Endodermal cell (in vitro differentiated cells): ENCODE measurements at regions not wholly inside any gene's neighbourhood (a gene's known extent, or its start where the extent isn't known, plus 50 kb on each side); places are given as distances from the start of the nearest gene placed in this dataset.

Source experiments
- DNase-seq: peaks from one replicate; pipeline ENCODE4 v3.0.0-alpha.2; 2017
- H3K27ac ChIP-seq: 2 replicates; pipeline ENCODE4 v1.5.1; 2013; ENCODE audit warnings: mild to moderate bottlenecking, low read depth, low read length, moderate library complexity
- H3K27me3 ChIP-seq: 2 replicates; pipeline ENCODE4 v1.6.1; 2013; ENCODE audit warnings: mild to moderate bottlenecking, low read length, moderate library complexity; ENCODE audit not compliant: insufficient read depth, control insufficient read depth, poor library complexity, severe bottlenecking
- H3K36me3 ChIP-seq: 2 replicates; pipeline ENCODE4 v1.7.0; 2013; ENCODE audit warnings: mild to moderate bottlenecking, low read length, moderate library complexity; ENCODE audit not compliant: control insufficient read depth, insufficient read depth
- H3K4me1 ChIP-seq: one replicate; pipeline ENCODE4 v1.7.0; 2013; ENCODE audit warnings: low read length; ENCODE audit not compliant: control insufficient read depth, insufficient read depth
- H3K4me3 ChIP-seq: 2 replicates; pipeline ENCODE4 v1.5.1; 2013; ENCODE audit warnings: mild to moderate bottlenecking, low read length, moderate library complexity
- H3K9ac ChIP-seq: 2 replicates; pipeline ENCODE4 v1.6.1; 2013; ENCODE audit warnings: mild to moderate bottlenecking, low read length, moderate library complexity; ENCODE audit not compliant: poor library complexity, severe bottlenecking; ENCODE audit errors: extremely low read depth
- H3K9me3 ChIP-seq: 2 replicates; pipeline ENCODE4 v1.6.1; 2013; ENCODE audit warnings: mild to moderate bottlenecking, low read length, moderate library complexity; ENCODE audit not compliant: control insufficient read depth
- H3K27ac Mint-ChIP-seq: 2 replicates; pipeline ENCODE4 v1.8.0; 2020; ENCODE audit warnings: mixed read lengths
- H3K27me3 Mint-ChIP-seq: 2 replicates; pipeline ENCODE4 v1.8.0; 2021; ENCODE audit warnings: mild to moderate bottlenecking, mixed read lengths; ENCODE audit not compliant: insufficient read depth
- H3K36me3 Mint-ChIP-seq: 2 replicates; pipeline ENCODE4 v1.8.0; 2020; ENCODE audit warnings: low read depth, mixed read lengths
- H3K4me1 Mint-ChIP-seq: 2 replicates; pipeline ENCODE4 v1.8.0; 2020; ENCODE audit warnings: mixed read lengths
- H3K4me3 Mint-ChIP-seq: 2 replicates; pipeline ENCODE4 v1.8.0; 2020; ENCODE audit warnings: mild to moderate bottlenecking, moderate library complexity, mixed read lengths
- H3K9me3 Mint-ChIP-seq: 2 replicates; pipeline ENCODE4 v1.8.0; 2020; ENCODE audit warnings: mild to moderate bottlenecking, mixed read lengths
- WGBS, 2 experiments: methylation state at CpG; one replicate each; pipeline versions ENCODE4 v1.1.5 to v1.1.7; 2013; ENCODE audit warnings: missing lambda C conversion rate in 2 of 2, mixed read lengths in 1 of 2; ENCODE audit not compliant: insufficient coverage in 1 of 2, insufficient read length in 1 of 2; 5-methylcytosine and 5-hydroxymethylcytosine counted together
- TF ChIP-seq, protein P1 (sequence below): fragments of 200-600 bp; sonication (generic); conservative IDR thresholded peaks from 2 replicates; pipeline ENCODE4 v1.5.0; 2021; ENCODE audit warnings: antibody characterized with exemption, mild to moderate bottlenecking

DNA sequence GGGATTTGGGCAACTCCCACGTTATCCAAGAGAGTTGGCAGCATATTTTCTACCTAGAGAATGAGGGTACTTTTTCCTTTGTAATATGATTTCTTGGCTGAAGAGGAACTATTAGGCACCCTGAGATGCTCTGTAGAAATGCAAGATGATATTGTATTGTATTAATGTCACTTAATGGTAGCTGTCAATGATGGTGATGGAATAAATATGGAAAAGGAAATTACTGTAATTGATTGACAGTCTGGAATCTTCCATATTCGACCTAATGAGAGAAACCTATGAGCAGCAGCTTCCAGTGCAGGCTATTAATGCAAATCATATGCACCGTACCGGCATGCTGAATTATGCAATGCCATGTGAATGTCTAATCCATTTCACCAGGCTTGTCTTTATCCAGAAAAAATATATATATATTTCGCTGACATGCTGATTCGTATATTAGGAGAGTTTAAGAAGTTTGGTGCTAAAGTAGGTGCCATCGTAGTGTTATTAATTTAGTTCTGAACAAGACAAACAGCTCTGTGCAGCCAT is 494.2 kb upstream of the JARID2 start:
- H3K36me3 ChIP-seq = no peaks in the 10 kb centered on the region
- TF ChIP-seq, protein P1, sequence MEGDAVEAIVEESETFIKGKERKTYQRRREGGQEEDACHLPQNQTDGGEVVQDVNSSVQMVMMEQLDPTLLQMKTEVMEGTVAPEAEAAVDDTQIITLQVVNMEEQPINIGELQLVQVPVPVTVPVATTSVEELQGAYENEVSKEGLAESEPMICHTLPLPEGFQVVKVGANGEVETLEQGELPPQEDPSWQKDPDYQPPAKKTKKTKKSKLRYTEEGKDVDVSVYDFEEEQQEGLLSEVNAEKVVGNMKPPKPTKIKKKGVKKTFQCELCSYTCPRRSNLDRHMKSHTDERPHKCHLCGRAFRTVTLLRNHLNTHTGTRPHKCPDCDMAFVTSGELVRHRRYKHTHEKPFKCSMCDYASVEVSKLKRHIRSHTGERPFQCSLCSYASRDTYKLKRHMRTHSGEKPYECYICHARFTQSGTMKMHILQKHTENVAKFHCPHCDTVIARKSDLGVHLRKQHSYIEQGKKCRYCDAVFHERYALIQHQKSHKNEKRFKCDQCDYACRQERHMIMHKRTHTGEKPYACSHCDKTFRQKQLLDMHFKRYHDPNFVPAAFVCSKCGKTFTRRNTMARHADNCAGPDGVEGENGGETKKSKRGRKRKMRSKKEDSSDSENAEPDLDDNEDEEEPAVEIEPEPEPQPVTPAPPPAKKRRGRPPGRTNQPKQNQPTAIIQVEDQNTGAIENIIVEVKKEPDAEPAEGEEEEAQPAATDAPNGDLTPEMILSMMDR = no peak
- no peaks in the 10 kb centered on the region for H3K27me3 Mint-ChIP-seq
- no peak for DNase-seq
- no peak overlapping the region for H3K9ac ChIP-seq
- no peak overlapping the region for H3K4me3 Mint-ChIP-seq
- peaks cover 3% of the 10 kb centered on the region for H3K4me1 Mint-ChIP-seq
- H3K9me3 Mint-ChIP-seq = no peaks in the 10 kb centered on the region
- 73 to 81% methylated on average over 5 to 7 of the region's 7 CpGs for WGBS, 2 experiments
- no peaks in the 10 kb centered on the region for H3K9me3 ChIP-seq
- no peaks in the 10 kb centered on the region for H3K4me1 ChIP-seq
- no peaks in the 10 kb centered on the region for H3K36me3 Mint-ChIP-seq
- no peaks in the 10 kb centered on the region for H3K27me3 ChIP-seq
- H3K27ac Mint-ChIP-seq = no peak overlapping the region
- H3K4me3 ChIP-seq = no peak overlapping the region
- H3K27ac ChIP-seq = no peak overlapping the region

DNA sequence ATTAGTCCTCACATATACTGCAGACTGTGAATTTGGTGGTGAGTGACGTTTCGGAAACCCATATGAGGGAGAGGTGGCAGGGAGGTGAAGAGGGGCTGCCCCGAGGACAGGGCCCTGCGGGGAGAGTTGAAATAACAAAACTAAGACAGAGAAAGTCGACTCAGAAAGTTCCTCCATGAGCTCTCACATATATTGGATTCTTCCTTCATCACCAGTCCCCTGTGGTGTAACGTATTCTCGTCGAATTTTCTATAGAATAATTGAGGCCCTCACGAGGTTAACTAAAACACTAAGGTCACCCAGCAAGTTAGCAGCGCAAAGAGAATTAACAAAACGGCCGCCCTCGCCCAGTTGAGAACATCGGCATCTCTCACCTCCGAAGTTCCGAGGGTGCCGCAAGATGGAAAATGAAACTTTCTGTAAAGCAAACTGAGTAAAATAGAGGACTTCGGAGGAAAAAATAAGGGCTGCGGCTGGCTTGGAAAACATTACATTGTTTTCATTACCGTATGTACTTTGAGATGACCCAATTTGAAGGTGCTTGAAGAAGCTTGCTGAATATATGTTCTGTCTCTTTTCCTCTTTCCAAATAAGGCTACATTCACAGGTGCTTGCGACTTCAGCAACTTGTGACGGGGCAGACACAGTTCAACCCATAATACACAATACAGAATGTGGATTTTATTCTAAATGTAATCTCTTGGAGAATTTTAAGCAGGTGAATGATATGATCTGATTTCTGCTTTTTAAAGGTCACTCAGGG is 490.9 kb upstream of the JARID2 start:
- H3K4me3 Mint-ChIP-seq = no peak overlapping the region
- Histone ChIP-seq H3K36me3 (no peaks in the 10 kb centered on the region), H3K27me3 (no peaks in the 10 kb centered on the region), H3K9ac (no peak overlapping the region), H3K9me3 (no peaks in the 10 kb centered on the region), H3K4me1 (no peaks in the 10 kb centered on the region), H3K4me3 (no peak overlapping the region), H3K27ac (no peak overlapping the region)
- DNase-seq = no peak
- H3K9me3 Mint-ChIP-seq = no peaks in the 10 kb centered on the region
- H3K36me3 Mint-ChIP-seq = no peaks in the 10 kb centered on the region
- H3K4me1 Mint-ChIP-seq = peaks cover 9% of the 10 kb centered on the region
- WGBS, 2 experiments = 79 to 91% methylated on average over 15 to 22 of the region's 22 CpGs
- no peaks in the 10 kb centered on the region for H3K27me3 Mint-ChIP-seq
- no peak overlapping the region for H3K27ac Mint-ChIP-seq
- TF ChIP-seq, protein P1 = no peak

DNA sequence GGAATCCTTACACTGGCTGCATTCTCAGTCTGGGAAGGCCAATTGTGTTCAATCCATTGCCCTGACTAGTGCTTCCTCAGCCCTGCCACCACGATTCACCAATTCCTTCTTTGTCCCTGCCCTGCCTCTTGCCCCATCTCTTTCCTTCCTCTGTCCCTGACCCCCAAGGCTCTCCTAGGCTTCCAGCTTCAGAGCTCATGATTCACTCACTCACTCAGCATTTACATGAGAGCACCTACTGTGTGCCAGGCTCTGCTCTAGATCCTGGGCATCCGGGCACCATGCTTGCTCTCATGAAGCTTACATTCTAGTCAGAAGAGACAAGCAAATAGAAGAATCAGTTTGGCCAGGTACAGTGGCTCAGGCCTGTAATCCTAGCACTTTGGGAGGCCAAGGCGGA is 489.5 kb upstream of the JARID2 start:
- TF ChIP-seq, protein P1 = no peak
- no peaks in the 10 kb centered on the region for H3K4me1 ChIP-seq
- H3K27ac Mint-ChIP-seq = no peak overlapping the region

More for the DNA sequence above, 489.5 kb upstream of the JARID2 start:
- Histone ChIP-seq H3K36me3 (no peaks in the 10 kb centered on the region), H3K9me3 (no peaks in the 10 kb centered on the region), H3K9ac (no peak overlapping the region), H3K27me3 (no peaks in the 10 kb centered on the region), H3K4me3 (no peak overlapping the region), H3K27ac (no peak overlapping the region)
- 94% methylated on average over 3 of the region's 3 CpGs for WGBS, 2 experiments
- no peak for DNase-seq
- Mint-ChIP-seq H3K4me1 (peaks cover 6% of the 10 kb centered on the region), H3K36me3 (no peaks in the 10 kb centered on the region), H3K9me3 (no peaks in the 10 kb centered on the region), H3K4me3 (no peak overlapping the region), H3K27me3 (no peaks in the 10 kb centered on the region)
